ENCODE measurements at regions not wholly inside any gene's neighbourhood (a gene's known extent, or its start where the extent isn't known, plus 50 kb on each side); places are given as distances from the start of the nearest gene placed in this dataset.
"Not testable (repeated sequence)": the region's sequence is repeated elsewhere in the genome, so short reads cannot be mapped to it uniquely, and the experiment has no call there.

DNA sequence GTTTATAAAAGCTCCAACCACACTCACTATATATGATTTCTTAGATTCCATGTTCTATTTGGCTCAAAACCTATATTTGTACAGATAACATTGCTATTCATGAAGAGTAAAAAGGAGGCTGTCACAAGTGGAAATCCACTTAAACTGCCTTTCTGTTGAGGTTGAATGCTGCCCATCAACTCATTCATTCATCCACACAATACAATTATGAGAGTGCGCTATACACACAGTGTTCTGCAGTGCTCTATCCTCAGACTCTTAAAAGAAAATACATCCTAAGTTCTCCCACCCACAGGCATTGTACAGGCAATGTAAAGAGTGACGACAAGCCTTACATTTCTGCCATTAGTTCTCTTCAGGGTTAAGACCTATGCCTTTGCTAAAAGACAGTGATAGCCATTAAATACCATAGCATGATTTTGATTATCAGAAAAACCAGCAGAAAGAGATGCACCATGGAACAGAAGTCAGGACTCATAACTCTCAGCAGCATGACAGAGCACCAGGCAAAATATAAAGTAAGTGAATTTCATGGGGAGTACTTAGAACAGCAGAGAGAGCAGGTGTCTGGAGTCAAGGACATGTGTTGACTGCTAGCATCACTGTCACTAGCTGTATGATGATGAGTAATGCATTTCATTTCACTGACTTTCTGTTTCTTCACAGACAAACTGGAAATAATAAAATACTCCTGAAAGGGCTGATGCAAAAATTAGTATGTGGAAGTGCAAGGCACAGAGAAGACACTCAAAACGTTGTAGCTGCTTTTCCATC is 218.0 kb downstream of the RBM26 start:
- intact Hi-C loops (cut with DNase I): no loop called here
- Histone ChIP-seq H3K27me3 (no peaks in the 10 kb centered on the region), H3K9me3 (no peaks in the 10 kb centered on the region), H3K4me1 (no peaks in the 10 kb centered on the region), H3K36me3 (no peaks in the 10 kb centered on the region), H3K4me3 (no peak overlapping the region), H3K27ac (no peak overlapping the region)
- ATAC-seq (no peak), DNase-seq (no peak)
- TF ChIP-seq, protein P1, sequence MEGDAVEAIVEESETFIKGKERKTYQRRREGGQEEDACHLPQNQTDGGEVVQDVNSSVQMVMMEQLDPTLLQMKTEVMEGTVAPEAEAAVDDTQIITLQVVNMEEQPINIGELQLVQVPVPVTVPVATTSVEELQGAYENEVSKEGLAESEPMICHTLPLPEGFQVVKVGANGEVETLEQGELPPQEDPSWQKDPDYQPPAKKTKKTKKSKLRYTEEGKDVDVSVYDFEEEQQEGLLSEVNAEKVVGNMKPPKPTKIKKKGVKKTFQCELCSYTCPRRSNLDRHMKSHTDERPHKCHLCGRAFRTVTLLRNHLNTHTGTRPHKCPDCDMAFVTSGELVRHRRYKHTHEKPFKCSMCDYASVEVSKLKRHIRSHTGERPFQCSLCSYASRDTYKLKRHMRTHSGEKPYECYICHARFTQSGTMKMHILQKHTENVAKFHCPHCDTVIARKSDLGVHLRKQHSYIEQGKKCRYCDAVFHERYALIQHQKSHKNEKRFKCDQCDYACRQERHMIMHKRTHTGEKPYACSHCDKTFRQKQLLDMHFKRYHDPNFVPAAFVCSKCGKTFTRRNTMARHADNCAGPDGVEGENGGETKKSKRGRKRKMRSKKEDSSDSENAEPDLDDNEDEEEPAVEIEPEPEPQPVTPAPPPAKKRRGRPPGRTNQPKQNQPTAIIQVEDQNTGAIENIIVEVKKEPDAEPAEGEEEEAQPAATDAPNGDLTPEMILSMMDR (IDR thresholded peaks at IDR 0.05): no peak

DNA sequence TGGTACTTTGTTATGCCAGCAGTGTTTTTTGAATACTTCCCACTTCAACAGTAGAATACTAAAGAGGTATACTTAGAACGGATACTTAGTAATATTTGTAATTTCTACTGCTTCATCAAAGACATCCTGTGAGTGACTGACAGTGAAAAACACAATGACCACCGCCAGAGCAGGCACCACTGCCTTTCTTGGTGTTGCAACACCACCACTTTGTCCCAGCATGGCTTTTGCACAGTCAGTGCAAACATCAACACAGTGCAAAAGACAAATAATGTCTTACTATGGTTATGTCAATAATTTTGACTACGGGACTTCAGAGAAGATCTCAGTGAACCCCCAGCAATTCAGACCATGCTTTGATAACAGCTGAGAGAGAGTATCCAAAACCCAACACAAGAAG is 220.5 kb downstream of the RBM26 start:
- TF ChIP-seq, protein P1 (IDR thresholded peaks at IDR 0.05): no peak
- Histone ChIP-seq H3K36me3 (no peaks in the 10 kb centered on the region), H3K27me3 (no peaks in the 10 kb centered on the region), H3K9me3 (no peaks in the 10 kb centered on the region), H3K27ac (no peak overlapping the region), H3K4me3 (no peak overlapping the region), H3K4me1 (no peaks in the 10 kb centered on the region)
- no peak for DNase-seq
- no peak for ATAC-seq
- intact Hi-C loops (cut with DNase I): no loop called here

DNA sequence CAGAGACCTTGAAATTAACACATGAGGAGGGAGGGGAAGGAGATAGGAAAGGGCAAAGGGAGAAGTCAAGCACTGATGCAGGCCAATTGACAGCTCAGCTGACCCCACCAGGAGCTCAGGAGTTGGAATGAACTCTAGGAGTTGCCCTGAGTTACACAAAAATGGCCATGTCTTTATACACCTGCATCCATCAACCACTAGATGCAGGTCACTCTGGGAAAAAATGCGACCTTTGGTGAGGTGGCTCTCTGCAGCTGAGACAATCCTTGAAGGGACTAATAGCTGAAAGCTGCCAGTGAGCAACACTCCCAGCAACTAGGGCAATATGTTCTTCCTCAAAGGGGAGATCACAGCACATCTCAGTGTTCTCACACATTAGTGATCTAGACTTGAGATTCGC is 222.8 kb downstream of the RBM26 start:
- Histone ChIP-seq H3K4me3 (no peak overlapping the region), H3K27ac (no peak overlapping the region), H3K36me3 (no peaks in the 10 kb centered on the region), H3K9me3 (no peaks in the 10 kb centered on the region), H3K27me3 (no peaks in the 10 kb centered on the region), H3K4me1 (no peaks in the 10 kb centered on the region)
- intact Hi-C loops (cut with DNase I): no loop called here
- DNase-seq (no peak), ATAC-seq (no peak)
- TF ChIP-seq, protein P1 (IDR thresholded peaks at IDR 0.05): no peak

DNA sequence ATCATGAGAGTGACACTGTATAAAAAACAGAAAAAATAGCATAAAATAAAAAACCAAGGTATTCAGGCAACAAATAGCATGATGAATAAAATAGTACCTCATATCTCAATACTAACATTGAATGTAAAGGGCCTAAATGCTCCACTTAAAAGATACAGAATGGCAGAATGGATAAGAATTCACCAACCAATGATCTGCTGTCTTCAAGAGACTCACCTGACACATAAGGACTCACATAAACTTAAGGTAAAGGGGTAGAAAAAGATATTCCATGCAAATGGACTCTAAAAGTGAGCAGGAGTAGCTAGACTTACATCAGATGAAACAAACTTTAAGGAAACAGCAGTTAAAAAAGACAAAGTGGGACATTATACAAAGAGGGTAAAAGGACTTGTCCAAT is 232.4 kb downstream of the RBM26 start:
- ATAC-seq; H3K4me1 ChIP-seq; H3K9me3 ChIP-seq; DNase-seq; H3K27ac ChIP-seq; intact Hi-C loops (cut with DNase I); H3K36me3 ChIP-seq; H3K4me3 ChIP-seq; H3K27me3 ChIP-seq: not testable (repeated sequence)

DNA sequence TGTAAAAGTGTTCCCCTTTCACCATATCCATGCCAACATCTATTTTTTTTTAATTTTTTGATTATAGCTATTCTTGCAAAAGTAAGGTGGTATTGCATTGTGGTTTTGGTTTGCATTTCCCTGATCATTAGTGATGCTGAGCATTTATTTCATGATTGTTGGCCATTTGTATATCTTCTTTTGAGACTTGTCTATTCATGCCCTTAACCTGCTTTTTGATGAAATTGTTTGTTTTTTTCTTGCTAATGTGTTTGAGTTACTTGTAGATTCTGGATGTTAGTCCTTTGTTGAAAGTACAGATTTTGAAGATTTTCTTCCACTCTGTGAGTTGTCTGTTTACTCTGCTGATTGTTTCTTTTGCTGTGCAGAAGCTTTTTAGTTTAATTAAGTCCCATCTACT is 233.1 kb downstream of the RBM26 start:
- H3K36me3 ChIP-seq; DNase-seq; H3K4me3 ChIP-seq; H3K4me1 ChIP-seq; intact Hi-C loops (cut with DNase I); H3K27me3 ChIP-seq; H3K9me3 ChIP-seq; ATAC-seq; H3K27ac ChIP-seq: not testable (repeated sequence)

DNA sequence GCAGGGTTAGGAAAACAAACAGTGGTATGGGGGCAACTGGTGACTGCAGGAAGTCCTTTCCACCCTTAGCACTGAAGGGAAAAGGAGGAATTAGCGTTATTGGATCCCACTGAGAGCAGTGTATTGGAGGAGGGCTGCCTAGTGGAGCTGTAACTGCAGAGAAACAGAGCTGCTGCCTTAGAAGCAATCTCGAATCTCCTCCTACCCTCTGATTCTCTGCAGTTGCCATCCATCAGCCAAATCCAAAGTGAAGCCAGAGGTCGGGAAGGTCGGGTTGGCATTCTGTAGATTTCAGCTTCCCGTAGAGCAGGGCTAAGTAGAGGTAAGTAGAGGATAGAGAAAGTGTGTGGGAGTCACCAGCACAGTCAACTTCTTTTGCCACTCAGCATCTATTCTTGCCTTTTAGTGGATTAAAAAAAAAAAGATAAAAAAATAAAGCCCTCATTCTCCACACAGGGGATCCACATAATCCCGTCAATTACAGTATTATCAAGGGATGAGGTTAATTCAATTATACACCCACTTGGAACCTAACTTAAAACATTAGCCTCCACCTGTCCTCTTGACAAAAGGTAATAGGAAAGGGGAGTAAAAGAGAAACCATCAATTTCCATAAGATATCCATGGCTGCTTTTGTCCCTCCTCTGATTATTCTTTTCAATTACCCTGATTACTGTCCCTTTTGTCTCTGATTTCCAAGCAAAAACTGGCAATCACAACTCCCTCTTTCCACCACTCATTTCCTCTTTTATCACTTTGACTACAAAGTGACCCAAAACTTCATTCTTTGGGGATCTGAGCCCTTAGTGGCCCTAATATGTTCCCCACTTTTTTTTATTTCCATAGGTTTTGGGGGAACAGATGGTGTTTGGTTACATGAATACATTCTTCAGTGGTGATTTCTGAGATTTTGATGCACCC is 234.7 kb downstream of the RBM26 start:
- H3K4me1 ChIP-seq: no peaks in the 10 kb centered on the region
- H3K27ac ChIP-seq: no peak overlapping the region
- no peaks in the 10 kb centered on the region for H3K27me3 ChIP-seq
- peaks cover 4% of the 10 kb centered on the region for H3K9me3 ChIP-seq
- intact Hi-C loops (cut with DNase I): no loop called here
- ATAC-seq (no peak), DNase-seq (no peak)
- H3K4me3 ChIP-seq: no peak overlapping the region
- no peaks in the 10 kb centered on the region for H3K36me3 ChIP-seq
- TF ChIP-seq, protein P1 (IDR thresholded peaks at IDR 0.05): no peak

All from upper lobe of right lung (tissue), 1 donor.